Motor neuron (in vitro differentiated cells): ENCODE measurements at regions not wholly inside any gene's neighbourhood (a gene's known extent, or its start where the extent isn't known, plus 50 kb on each side); places are given as distances from the start of the nearest gene placed in this dataset.
"Not testable (repeated sequence)": the region's sequence is repeated elsewhere in the genome, so short reads cannot be mapped to it uniquely, and the experiment has no call there.

ENCODE experiments used
- ATAC-seq, 8 experiments: fragments of 200-7000 bp; cut with Tn5 transposase; replicated peaks in 6 of 8; 2 replicates each; pipeline ENCODE4 v1.8.0; 2021; ENCODE audit warnings: mild to moderate bottlenecking in 8 of 8, moderate library complexity in 8 of 8
- H3K27ac ChIP-seq, 2 donors: fragments of 250-450 bp; sonication (Bioruptor Pico); 2 replicates each; pipeline ENCODE4 v1.9.0; 2021; ENCODE audit warnings: antibody characterized with exemption in 2 of 2, mild to moderate bottlenecking in 2 of 2, moderate library complexity in 1 of 2
- H3K4me1 ChIP-seq, 2 donors: fragments of 250-450 bp; sonication (Bioruptor Pico); replicated peaks in 1 of 2; 2 replicates each; pipeline ENCODE4 v1.6.1; 2021; ENCODE audit warnings: antibody characterized with exemption in 2 of 2, mild to moderate bottlenecking in 2 of 2, moderate library complexity in 1 of 2
- H3K4me3 ChIP-seq, 5 donors: fragments of 250-450 bp; sonication (Bioruptor Pico); 2 replicates each; pipeline ENCODE4 v1.9.0; 2021; ENCODE audit warnings: antibody characterized with exemption in 5 of 5, mild to moderate bottlenecking in 5 of 5, moderate library complexity in 4 of 5
- WGBS, 10 experiments: fragments of 450-650 bp; shearing (Covaris generic); methylation state at CpG; one replicate each; pipeline ENCODE4 v1.0.0; 2022; 5-methylcytosine and 5-hydroxymethylcytosine counted together
- in situ Hi-C, 9 experiments: fragments of 400-800 bp; cut with MboI; loops; one replicate each; pipeline ENCODE4 v1.15.0; 2021; ENCODE audit warnings: low sequenced_read_pairs in 9 of 9, low pct_unique_long_range_greater_than_20kb in 2 of 9; ENCODE audit not compliant: unreplicated experiment in 9 of 9

GRCh38 chr10:121312587-121312986, 285.7 kb downstream of the FGFR2 start:
- Histone ChIP-seq H3K27ac (no peak overlapping the region), H3K4me1 (peaks cover 16 to 28% of the 10 kb centered on the region in 2 donors), H3K4me3 (no peak overlapping the region)
- in situ Hi-C loops: loop anchor here in 1 of 9 experiments (25.0 kb wide), 1 partner anchor 350 kb away; no protein-coding TSS in a partner anchor
- WGBS, 10 experiments: 11 to 100% (median 74%) methylated on average over 1 to 5 of the region's 5 CpGs
- ATAC-seq: no peak

- Histone ChIP-seq H3K27ac (no peak overlapping the region), H3K4me1 (peaks cover 16 to 28% of the 10 kb centered on the region in 2 donors), H3K4me3 (no peak overlapping the region)
- 14 to 100% (median 89%) methylated on average over 1 to 14 of the region's 17 CpGs for WGBS, 10 experiments
- in situ Hi-C loops: loop anchor here in 1 of 9 experiments (25.0 kb wide), 1 partner anchor 351 kb away; no protein-coding TSS in a partner anchor
- no peak for ATAC-seq
Measured at GRCh38 chr10:121313119-121313875, 284.9 kb downstream of the FGFR2 start.

- Histone ChIP-seq H3K4me1 (peaks cover 7 to 14% of the 10 kb centered on the region in 2 donors), H3K4me3 (no peak overlapping the region), H3K27ac (no peak overlapping the region)
- in situ Hi-C loops: loop anchor here in 1 of 9 experiments (25.0 kb wide), 1 partner anchor 354 kb away; no protein-coding TSS in a partner anchor
- no peak for ATAC-seq
- 0 to 100% (median 71%) methylated on average over 1 to 3 of the region's 3 CpGs; no CpG with 5 or more reads in 1 of the 10 experiments for WGBS, 10 experiments
Measured at GRCh38 chr10:121316432-121316831, 281.8 kb downstream of the FGFR2 start.

- no peak for ATAC-seq
- in situ Hi-C loops: loop anchor here in 1 of 9 experiments (25.0 kb wide), 1 partner anchor 355 kb away; no protein-coding TSS in a partner anchor
- WGBS, 10 experiments: 0 to 100% (median 100%) methylated on average over 1 of the region's 1 CpG; no CpG with 5 or more reads in 3 of the 10 experiments
Measured at GRCh38 chr10:121317374-121317773, 280.9 kb downstream of the FGFR2 start.

GRCh38 chr10:121322046-121322445, 276.2 kb downstream of the FGFR2 start:
- no peak overlapping the region for H3K4me3 ChIP-seq
- no peak overlapping the region for H3K27ac ChIP-seq
- 0 to 60% (median 0%) methylated on average over 1 of the region's 1 CpG; no CpG with 5 or more reads in 7 of the 10 experiments for WGBS, 10 experiments
- peak in 1 of 8 experiments; percentile 27 for ATAC-seq
- no peaks in the 10 kb centered on the region for H3K4me1 ChIP-seq
- in situ Hi-C loops: loop anchor here in 1 of 9 experiments (25.0 kb wide), 1 partner anchor 360 kb away; no protein-coding TSS in a partner anchor

More at GRCh38 chr10:121317374-121317773, 280.9 kb downstream of the FGFR2 start:
- Histone ChIP-seq H3K4me3 (no peak overlapping the region), H3K27ac (no peak overlapping the region), H3K4me1 (peaks cover 0 to 4% of the 10 kb centered on the region in 2 donors)

- in situ Hi-C loops: loop anchor here in 1 of 9 experiments (25.0 kb wide), 1 partner anchor 360 kb away; no protein-coding TSS in a partner anchor
- Histone ChIP-seq H3K4me1 (no peaks in the 10 kb centered on the region), H3K4me3 (no peak overlapping the region), H3K27ac (no peak overlapping the region)
- WGBS, 10 experiments: 13 to 88% methylated on average over 1 of the region's 1 CpG; no CpG with 5 or more reads in 8 of the 10 experiments
- peak in 5 of 8 experiments; percentile 68 to 81 (median 78) for ATAC-seq
Measured at GRCh38 chr10:121322776-121323175, 275.5 kb downstream of the FGFR2 start.

- ATAC-seq: no peak
- WGBS, 10 experiments: 33 to 100% (median 100%) methylated on average over 1 of the region's 1 CpG; no CpG with 5 or more reads in 4 of the 10 experiments
- Histone ChIP-seq H3K4me1 (no peaks in the 10 kb centered on the region), H3K27ac (no peak overlapping the region), H3K4me3 (no peak overlapping the region)
- in situ Hi-C loops: loop anchor here in 1 of 9 experiments (25.0 kb wide), 1 partner anchor 361 kb away; no protein-coding TSS in a partner anchor
Measured at GRCh38 chr10:121323443-121323842, 274.8 kb downstream of the FGFR2 start.

- in situ Hi-C loops: loop anchor here in 1 of 9 experiments (25.0 kb wide), 1 partner anchor 362 kb away; no protein-coding TSS in a partner anchor
- Histone ChIP-seq H3K4me3 (no peak overlapping the region), H3K27ac (no peak overlapping the region), H3K4me1 (no peaks in the 10 kb centered on the region)
- peak in 2 of 8 experiments; percentile 25 to 60 for ATAC-seq
- WGBS, 10 experiments: 0 to 100% (median 43%) methylated on average over 1 to 6 of the region's 7 CpGs; no CpG with 5 or more reads in 3 of the 10 experiments
Measured at GRCh38 chr10:121324678-121325213, 273.5 kb downstream of the FGFR2 start.

- ATAC-seq: peak in 3 of 8 experiments; percentile 54 to 61 (median 58)
- H3K4me3 ChIP-seq: no peak overlapping the region
- in situ Hi-C loops: no loop called here
- no peak overlapping the region for H3K27ac ChIP-seq
- 20 to 100% (median 84%) methylated on average over 2 to 5 of the region's 5 CpGs for WGBS, 10 experiments
- H3K4me1 ChIP-seq: no peaks in the 10 kb centered on the region
Measured at GRCh38 chr10:121325490-121326231, 272.6 kb downstream of the FGFR2 start.

GRCh38 chr10:121326905-121327304, 271.3 kb downstream of the FGFR2 start:
- Histone ChIP-seq H3K27ac (no peak overlapping the region), H3K4me1 (no peaks in the 10 kb centered on the region), H3K4me3 (no peak overlapping the region)
- ATAC-seq: no peak
- in situ Hi-C loops: no loop called here
- WGBS, 10 experiments: 33 to 100% (median 82%) methylated on average over 1 to 4 of the region's 4 CpGs; no CpG with 5 or more reads in 2 of the 10 experiments

- Histone ChIP-seq H3K27ac (no peak overlapping the region), H3K4me3 (no peak overlapping the region), H3K4me1 (no peaks in the 10 kb centered on the region)
- in situ Hi-C loops: no loop called here
- WGBS, 10 experiments: 10 to 100% (median 92%) methylated on average over 1 of the region's 1 CpG; no CpG with 5 or more reads in 4 of the 10 experiments
- ATAC-seq: no peak
Measured at GRCh38 chr10:121327727-121328126, 270.5 kb downstream of the FGFR2 start.

- ATAC-seq, H3K4me1 ChIP-seq, in situ Hi-C loops, H3K4me3 ChIP-seq, H3K27ac ChIP-seq: not testable (repeated sequence)
- 21 to 83% (median 77%) methylated on average over 1 to 3 of the region's 4 CpGs; no CpG with 5 or more reads in 5 of the 10 experiments for WGBS, 10 experiments
Measured at GRCh38 chr10:121329631-121330030, 268.6 kb downstream of the FGFR2 start.
